HEK293T (cell line): ENCODE measurements at regions not wholly inside any gene's neighbourhood (a gene's known extent, or its start where the extent isn't known, plus 50 kb on each side); places are given as distances from the start of the nearest gene placed in this dataset.

Source experiments
- BHLHE40 ChIP-seq: fragments of 450-650 bp; IDR thresholded peaks from 2 replicates; pipeline ENCODE4 v1.6.1; 2016; ENCODE audit warnings: mild to moderate bottlenecking, moderate library complexity, borderline replicate concordance
- FOXM1 ChIP-seq: fragments of 450-650 bp; IDR thresholded peaks from 2 replicates; pipeline ENCODE4 v1.6.1; 2017; ENCODE audit warnings: mild to moderate bottlenecking, borderline replicate concordance
- NFRKB ChIP-seq: fragments of 450-650 bp; IDR thresholded peaks from 2 replicates; pipeline ENCODE4 v1.6.1; 2016; ENCODE audit warnings: mild to moderate bottlenecking, moderate library complexity
- SP1 ChIP-seq: fragments of 450-650 bp; IDR thresholded peaks from 2 replicates; pipeline ENCODE4 v1.6.1; 2017
- TARDBP ChIP-seq: fragments of 450-650 bp; IDR thresholded peaks from 2 replicates; pipeline ENCODE4 v1.6.1; 2016

- TF ChIP-seq NFRKB (no peak), BHLHE40 (no peak), TARDBP (no peak), FOXM1 (no peak), SP1 (no peak)
Measured at GRCh38 chr3:194077602-194078001, 58.3 kb upstream of the HES1 start.
